ENCODE measurements at regions not wholly inside any gene's neighbourhood (a gene's known extent, or its start where the extent isn't known, plus 50 kb on each side); places are given as distances from the start of the nearest gene placed in this dataset.

DNA sequence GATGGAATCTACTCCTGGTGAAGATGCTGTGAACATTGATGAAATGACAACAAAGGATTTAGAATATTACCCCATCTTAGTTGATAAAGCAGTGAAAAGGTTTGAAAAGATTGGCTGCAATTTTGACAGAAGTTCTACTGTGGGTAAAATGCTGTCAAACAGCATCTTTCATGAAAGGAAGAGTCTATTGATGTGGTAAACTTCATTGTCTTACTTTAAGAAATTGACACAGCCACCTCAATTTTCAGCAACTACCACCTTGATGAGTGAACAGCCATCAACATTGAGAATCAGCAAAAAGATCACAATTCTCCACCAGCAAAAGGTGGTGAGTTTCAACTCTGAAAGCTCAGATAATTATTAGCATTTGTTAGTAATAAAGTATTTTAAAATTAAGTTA is 310.3 kb upstream of the RBMS1 start:
- Histone ChIP-seq H3K27me3 (no peaks in the 10 kb centered on the region), H3K27ac (no peak overlapping the region), H3K9me3 (peaks cover 0 to 3% (median 0%) of the 10 kb centered on the region in 4 donors), H3K36me3 (no peaks in the 10 kb centered on the region), H3K4me3 (no peak overlapping the region), H3K4me1 (no peaks in the 10 kb centered on the region)
- TF ChIP-seq CTCF (IDR thresholded peaks at IDR 0.05) (no peak), EP300 (IDR thresholded peaks at IDR 0.05) (no peak), POLR2A (IDR thresholded peaks at IDR 0.05) (no peak)
- no peak for DNase-seq (ENCODE audit: low spot score in 2 of 2)

DNA sequence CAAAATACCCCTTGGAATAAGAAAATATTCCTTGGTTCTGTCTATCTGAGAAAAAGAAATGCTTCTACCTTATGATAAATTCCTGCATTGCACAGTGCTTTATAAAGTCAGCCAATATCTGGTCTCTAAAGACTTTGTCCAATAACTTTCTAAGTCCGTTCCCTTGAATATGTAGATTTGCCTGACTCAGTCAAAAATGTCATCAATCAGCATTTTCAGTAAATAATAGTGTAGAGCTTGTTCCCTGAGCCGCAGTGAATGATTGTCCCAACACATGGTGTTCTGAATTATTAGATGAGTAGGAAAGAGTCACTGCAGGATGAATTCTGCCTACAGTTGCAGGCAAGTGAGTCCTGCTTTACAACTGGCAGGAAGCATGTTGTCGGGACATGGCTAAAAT is 316.8 kb upstream of the RBMS1 start:
- H3K36me3 ChIP-seq = no peaks in the 10 kb centered on the region
- 85 to 93% methylated on average over 3 of the region's 3 CpGs for WGBS, 2 donors
- H3K4me3 ChIP-seq = no peak overlapping the region
- no peaks in the 10 kb centered on the region for H3K4me1 ChIP-seq
- TF ChIP-seq POLR2A (IDR thresholded peaks at IDR 0.05) (no peak), EP300 (IDR thresholded peaks at IDR 0.05) (no peak), CTCF (IDR thresholded peaks at IDR 0.05) (no peak)
- no peaks in the 10 kb centered on the region for H3K9me3 ChIP-seq
- H3K27ac ChIP-seq = no peak overlapping the region
- H3K27me3 ChIP-seq = no peaks in the 10 kb centered on the region
- DNase-seq (ENCODE audit: low spot score in 2 of 2) = no peak

DNA sequence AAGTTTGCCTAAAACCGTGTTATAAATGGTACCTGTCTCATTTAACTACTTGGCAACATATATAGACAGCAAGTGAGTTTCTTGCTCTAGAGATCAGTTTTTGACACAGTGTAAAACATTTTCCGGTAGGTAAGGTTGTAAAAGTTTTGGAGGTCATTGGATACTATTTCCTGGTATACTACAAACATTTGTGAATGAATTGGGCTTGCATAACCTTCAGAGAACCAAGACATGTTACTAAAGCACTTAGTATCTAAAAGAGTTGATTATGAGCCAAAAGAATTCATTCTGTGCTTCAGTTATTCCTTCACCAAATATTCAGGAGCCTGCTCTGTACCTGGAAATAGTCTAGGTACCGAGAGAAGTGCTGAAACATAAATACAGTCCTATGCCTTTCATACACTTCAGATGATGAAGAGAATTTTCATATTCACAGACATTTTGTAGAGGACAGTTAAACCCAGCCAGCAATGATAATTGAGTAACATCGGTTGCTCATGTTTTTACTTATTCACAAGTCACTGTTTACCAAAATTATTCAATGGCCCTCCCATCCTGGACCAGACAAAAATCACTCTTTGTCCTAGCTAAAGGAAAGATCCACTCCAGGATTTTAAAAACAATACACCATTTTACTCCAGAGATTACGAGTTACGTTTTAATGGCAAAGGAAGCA is 319.4 kb upstream of the RBMS1 start:
- TF ChIP-seq EP300 (IDR thresholded peaks at IDR 0.05) (no peak), CTCF (IDR thresholded peaks at IDR 0.05) (no peak), POLR2A (IDR thresholded peaks at IDR 0.05) (no peak)
- Histone ChIP-seq H3K27me3 (no peaks in the 10 kb centered on the region), H3K4me1 (no peaks in the 10 kb centered on the region), H3K36me3 (no peaks in the 10 kb centered on the region), H3K4me3 (no peak overlapping the region), H3K9me3 (no peaks in the 10 kb centered on the region), H3K27ac (no peak overlapping the region)
- 64 to 71% methylated on average over 6 of the region's 6 CpGs for WGBS, 2 donors
- no peak for DNase-seq (ENCODE audit: low spot score in 2 of 2)

- no peak overlapping the region for H3K4me3 ChIP-seq
These were observed 319.9 kb upstream of the RBMS1 start for GRCh38 chr2:160813506-160813858.

More at GRCh38 chr2:160813506-160813858, 319.9 kb upstream of the RBMS1 start:
- no peak for DNase-seq (ENCODE audit: low spot score in 2 of 2)
- H3K9me3 ChIP-seq = no peaks in the 10 kb centered on the region
- WGBS, 2 donors = 67 to 69% methylated on average over 5 of the region's 5 CpGs
- H3K4me1 ChIP-seq = no peaks in the 10 kb centered on the region
- no peak overlapping the region for H3K27ac ChIP-seq
- TF ChIP-seq POLR2A (IDR thresholded peaks at IDR 0.05) (no peak), CTCF (IDR thresholded peaks at IDR 0.05) (no peak), EP300 (IDR thresholded peaks at IDR 0.05) (no peak)
- no peaks in the 10 kb centered on the region for H3K27me3 ChIP-seq
- no peaks in the 10 kb centered on the region for H3K36me3 ChIP-seq

All from tibial nerve (tissue), 4 donors.